Vagina (tissue), 2 donors: ENCODE measurements at regions not wholly inside any gene's neighbourhood (a gene's known extent, or its start where the extent isn't known, plus 50 kb on each side); places are given as distances from the start of the nearest gene placed in this dataset.

ENCODE experiments used
- DNase-seq, 2 donors: peaks; one replicate each; pipeline ENCODE4 v3.0.0-alpha.2; 2017; ENCODE audit errors: extremely low spot score in 2 of 2
- H3K27ac ChIP-seq: fragments of 200-600 bp; sonication (generic); one replicate; pipeline ENCODE4 v1.5.1; 2019
- H3K27me3 ChIP-seq: fragments of 200-600 bp; sonication (generic); one replicate; pipeline ENCODE4 v1.5.1; 2019
- H3K36me3 ChIP-seq, 2 donors: fragments of 200-600 bp; sonication (generic); one replicate each; pipeline ENCODE4 v1.5.1; 2017 to 2019
- H3K4me1 ChIP-seq: fragments of 200-600 bp; sonication (generic); one replicate; pipeline ENCODE4 v1.5.1; 2019
- H3K4me3 ChIP-seq, 2 donors: fragments of 200-600 bp; sonication (generic); 1 replicate in 1 of 2; 2 replicates in 1 of 2; pipeline ENCODE4 v1.5.1; 2016 to 2019
- H3K9me3 ChIP-seq: fragments of 200-600 bp; sonication (generic); one replicate; pipeline ENCODE4 v1.5.1; 2019
- POLR2A ChIP-seq, 2 donors: fragments of 450-650 bp; IDR thresholded peaks; one replicate each; pipeline ENCODE4 v1.6.1; 2017; ENCODE audit warnings: antibody characterized with exemption in 2 of 2, mild to moderate bottlenecking in 2 of 2, moderate library complexity in 2 of 2
- POLR2AphosphoS5 ChIP-seq, 2 donors: sonication (generic); formaldehyde crosslinking; IDR thresholded peaks; one replicate each; pipeline ENCODE4 v1.9.0; 2017; ENCODE audit warnings: antibody characterized with exemption in 2 of 2, mild to moderate bottlenecking in 2 of 2, low read depth in 1 of 2; ENCODE audit not compliant: insufficient read depth in 1 of 2
- intact Hi-C: fragments of 100-400 bp; cut with DNase I; formaldehyde crosslinking; loops from one replicate; pipeline ENCODE4 v1.15.1; 2023
- TF ChIP-seq, protein P1 (sequence below), 3 experiments: fragments of 450-650 bp in 2 of 3; fragments of 200-600 bp in 1 of 3; sonication (generic) in 1 of 3; IDR thresholded peaks; one replicate each; pipeline ENCODE4 v1.5.1; 2017 to 2019; ENCODE audit warnings: antibody characterized with exemption in 3 of 3, mild to moderate bottlenecking in 2 of 3, moderate library complexity in 2 of 3

DNA sequence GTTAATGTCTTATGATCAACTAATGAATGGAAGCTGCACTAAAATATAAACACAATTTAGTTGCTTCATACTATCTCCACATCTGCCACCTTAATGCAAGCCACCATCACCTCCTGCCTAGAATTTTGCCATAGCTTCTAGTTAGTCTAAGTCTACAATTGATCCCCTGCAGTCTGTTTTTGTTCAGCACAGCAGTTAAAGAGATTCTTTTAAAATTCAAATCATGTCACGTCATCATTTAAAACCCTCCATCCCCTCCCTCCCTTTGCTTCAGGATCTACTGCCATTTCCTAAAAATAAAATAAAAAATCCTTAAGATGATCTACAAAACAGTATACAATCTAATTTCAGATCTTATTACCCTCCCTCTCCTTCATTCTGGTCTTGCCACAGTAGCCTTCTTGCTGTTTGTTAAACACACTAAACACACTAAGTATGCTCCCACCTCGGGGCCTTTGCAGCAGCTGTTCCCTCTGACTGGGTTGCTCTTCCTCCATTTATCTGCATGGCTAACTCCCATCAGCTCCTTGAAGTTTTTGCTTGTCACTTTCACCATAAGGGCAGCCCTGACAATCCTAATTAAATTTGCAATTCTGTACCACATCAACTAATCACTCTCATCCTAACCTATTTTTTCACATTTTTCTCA lies 97.0 kb upstream of the FOXP2 start:
- intact Hi-C loops, result no loop called here
- Histone ChIP-seq H3K27ac (no peak overlapping the region), H3K36me3 (no peaks in the 10 kb centered on the region), H3K4me1 (no peaks in the 10 kb centered on the region), H3K9me3 (no peaks in the 10 kb centered on the region), H3K4me3 (no peak overlapping the region), H3K27me3 (no peaks in the 10 kb centered on the region)
- no peak for DNase-seq
- no peak for TF ChIP-seq POLR2AphosphoS5 (IDR thresholded peaks at IDR 0.05; ENCODE audit: insufficient read depth in 1 of 2, low read depth in 1 of 2)
- TF ChIP-seq, protein P1, sequence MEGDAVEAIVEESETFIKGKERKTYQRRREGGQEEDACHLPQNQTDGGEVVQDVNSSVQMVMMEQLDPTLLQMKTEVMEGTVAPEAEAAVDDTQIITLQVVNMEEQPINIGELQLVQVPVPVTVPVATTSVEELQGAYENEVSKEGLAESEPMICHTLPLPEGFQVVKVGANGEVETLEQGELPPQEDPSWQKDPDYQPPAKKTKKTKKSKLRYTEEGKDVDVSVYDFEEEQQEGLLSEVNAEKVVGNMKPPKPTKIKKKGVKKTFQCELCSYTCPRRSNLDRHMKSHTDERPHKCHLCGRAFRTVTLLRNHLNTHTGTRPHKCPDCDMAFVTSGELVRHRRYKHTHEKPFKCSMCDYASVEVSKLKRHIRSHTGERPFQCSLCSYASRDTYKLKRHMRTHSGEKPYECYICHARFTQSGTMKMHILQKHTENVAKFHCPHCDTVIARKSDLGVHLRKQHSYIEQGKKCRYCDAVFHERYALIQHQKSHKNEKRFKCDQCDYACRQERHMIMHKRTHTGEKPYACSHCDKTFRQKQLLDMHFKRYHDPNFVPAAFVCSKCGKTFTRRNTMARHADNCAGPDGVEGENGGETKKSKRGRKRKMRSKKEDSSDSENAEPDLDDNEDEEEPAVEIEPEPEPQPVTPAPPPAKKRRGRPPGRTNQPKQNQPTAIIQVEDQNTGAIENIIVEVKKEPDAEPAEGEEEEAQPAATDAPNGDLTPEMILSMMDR (IDR thresholded peaks at IDR 0.05), result no peak
- no peak for TF ChIP-seq POLR2A (IDR thresholded peaks at IDR 0.05)

DNA sequence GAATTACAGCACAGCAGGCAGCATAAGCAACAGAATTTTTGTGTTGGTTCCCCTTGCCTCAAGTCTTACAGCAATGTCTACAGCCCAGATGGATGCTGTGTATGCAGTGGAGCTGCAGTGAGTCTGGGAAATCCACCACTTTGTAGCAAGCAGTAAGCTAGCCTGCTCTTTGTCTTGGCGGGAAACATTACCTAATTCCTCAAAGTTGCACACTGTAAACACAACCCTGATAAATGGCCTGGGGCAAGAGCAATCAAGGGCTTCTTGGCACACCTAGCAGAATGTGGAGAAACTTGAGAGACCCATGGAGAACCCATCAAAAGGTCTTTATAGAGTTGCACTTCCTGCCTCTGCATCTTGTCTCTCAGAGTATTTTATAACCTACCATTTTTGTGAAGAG lies 102.0 kb upstream of the FOXP2 start:
- Histone ChIP-seq H3K4me3 (no peak overlapping the region), H3K4me1 (no peaks in the 10 kb centered on the region), H3K9me3 (no peaks in the 10 kb centered on the region), H3K27me3 (no peaks in the 10 kb centered on the region), H3K27ac (no peak overlapping the region), H3K36me3 (no peaks in the 10 kb centered on the region)
- DNase-seq, result no peak
- intact Hi-C loops, result no loop called here
- TF ChIP-seq POLR2A (IDR thresholded peaks at IDR 0.05) (no peak), POLR2AphosphoS5 (IDR thresholded peaks at IDR 0.05; ENCODE audit: insufficient read depth in 1 of 2, low read depth in 1 of 2) (no peak)

DNA sequence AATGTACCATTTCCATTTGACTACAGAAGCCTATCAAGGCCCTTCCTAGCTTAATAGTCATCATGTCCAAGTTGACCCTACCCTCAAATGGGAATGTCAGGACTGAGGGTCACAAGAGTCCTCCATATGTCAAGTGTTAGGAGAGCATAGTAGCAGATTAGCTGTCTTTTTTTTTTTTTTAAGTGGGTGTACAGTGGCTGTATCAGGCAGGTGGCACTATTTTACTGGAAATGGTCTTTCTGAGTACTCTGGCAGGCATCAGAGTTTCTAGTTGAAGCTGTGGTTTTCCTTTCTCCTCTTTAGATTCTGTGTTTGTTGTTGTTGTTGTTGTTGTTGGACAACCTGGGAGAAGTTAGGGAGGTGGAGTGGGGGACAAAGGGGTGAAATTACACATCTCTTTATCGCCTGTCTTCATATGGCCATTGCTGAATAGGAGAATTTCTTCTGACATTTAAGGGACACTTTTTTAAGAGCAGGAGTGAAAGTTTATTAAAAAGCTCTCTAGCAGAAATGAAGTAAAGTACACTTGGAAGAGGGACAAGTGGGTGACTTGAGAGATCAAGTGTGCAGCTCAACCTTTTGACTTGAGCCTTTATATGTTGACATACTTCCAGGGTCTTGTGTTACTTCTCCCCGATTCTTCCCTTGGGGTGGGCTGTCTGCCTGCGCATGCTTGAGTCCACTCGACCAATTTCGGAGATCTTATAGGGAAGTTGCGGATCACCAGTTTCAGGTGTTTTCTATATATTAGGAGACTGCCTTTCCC lies 104.1 kb upstream of the FOXP2 start:
- DNase-seq, result no peak
- Histone ChIP-seq H3K27me3 (no peaks in the 10 kb centered on the region), H3K9me3 (no peaks in the 10 kb centered on the region), H3K36me3 (no peaks in the 10 kb centered on the region), H3K4me1 (no peaks in the 10 kb centered on the region), H3K27ac (no peak overlapping the region), H3K4me3 (no peak overlapping the region)
- intact Hi-C loops, result no loop called here
- TF ChIP-seq POLR2A (IDR thresholded peaks at IDR 0.05) (no peak), POLR2AphosphoS5 (IDR thresholded peaks at IDR 0.05; ENCODE audit: insufficient read depth in 1 of 2, low read depth in 1 of 2) (no peak)
- TF ChIP-seq, protein P1 (IDR thresholded peaks at IDR 0.05), result no peak

DNA sequence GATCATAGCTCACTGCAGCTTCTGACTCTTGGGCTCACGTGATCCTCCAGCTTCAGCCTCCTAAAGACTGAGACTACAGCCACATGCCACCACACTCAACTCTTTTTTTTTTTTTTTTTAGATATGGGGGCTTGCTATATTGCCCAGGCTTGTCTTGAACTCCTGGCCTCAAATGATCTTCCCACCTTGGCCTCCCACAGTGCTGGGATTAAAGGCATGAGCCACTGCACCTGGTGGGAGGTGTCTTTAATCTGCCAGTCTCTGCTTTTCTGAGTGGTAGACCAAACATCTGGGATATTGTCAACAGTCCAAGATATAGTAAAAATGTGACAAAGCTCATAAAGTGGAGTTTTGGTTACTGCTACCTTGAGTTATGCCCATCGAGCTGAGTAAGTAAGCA lies 104.9 kb upstream of the FOXP2 start:
- no peak for TF ChIP-seq POLR2AphosphoS5 (IDR thresholded peaks at IDR 0.05; ENCODE audit: insufficient read depth in 1 of 2, low read depth in 1 of 2)
- intact Hi-C loops, result no loop called here
- Histone ChIP-seq H3K4me1 (no peaks in the 10 kb centered on the region), H3K4me3 (no peak overlapping the region), H3K27me3 (no peaks in the 10 kb centered on the region), H3K27ac (no peak overlapping the region), H3K9me3 (no peaks in the 10 kb centered on the region), H3K36me3 (no peaks in the 10 kb centered on the region)
- no peak for DNase-seq

DNA sequence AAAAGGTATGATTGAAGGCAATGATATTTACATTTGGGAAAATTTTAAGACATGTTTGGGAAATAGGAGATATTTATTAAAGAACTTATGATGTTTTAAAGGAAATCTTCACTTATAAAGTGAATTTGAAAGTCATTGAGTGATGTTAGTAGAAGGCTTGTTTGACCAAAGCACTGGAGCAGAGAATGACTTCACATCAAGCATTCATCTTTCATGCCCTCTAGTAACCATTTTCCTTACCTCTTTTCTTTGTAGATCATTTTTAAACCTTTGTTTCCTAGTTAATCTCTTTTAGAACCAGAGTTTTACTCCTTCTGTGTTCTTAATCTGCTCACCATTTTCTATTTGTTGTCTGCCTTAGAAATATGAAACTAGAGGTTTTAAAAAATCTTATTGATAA lies 111.3 kb upstream of the FOXP2 start:
- Histone ChIP-seq H3K9me3 (no peaks in the 10 kb centered on the region), H3K4me3 (no peak overlapping the region), H3K4me1 (no peaks in the 10 kb centered on the region), H3K27ac (no peak overlapping the region), H3K27me3 (no peaks in the 10 kb centered on the region), H3K36me3 (no peaks in the 10 kb centered on the region)
- intact Hi-C loops, result no loop called here
- TF ChIP-seq POLR2A (IDR thresholded peaks at IDR 0.05), result no peak
- TF ChIP-seq, protein P1 (IDR thresholded peaks at IDR 0.05), result no peak
- no peak for TF ChIP-seq POLR2AphosphoS5 (IDR thresholded peaks at IDR 0.05; ENCODE audit: insufficient read depth in 1 of 2, low read depth in 1 of 2)
- DNase-seq, result no peak

DNA sequence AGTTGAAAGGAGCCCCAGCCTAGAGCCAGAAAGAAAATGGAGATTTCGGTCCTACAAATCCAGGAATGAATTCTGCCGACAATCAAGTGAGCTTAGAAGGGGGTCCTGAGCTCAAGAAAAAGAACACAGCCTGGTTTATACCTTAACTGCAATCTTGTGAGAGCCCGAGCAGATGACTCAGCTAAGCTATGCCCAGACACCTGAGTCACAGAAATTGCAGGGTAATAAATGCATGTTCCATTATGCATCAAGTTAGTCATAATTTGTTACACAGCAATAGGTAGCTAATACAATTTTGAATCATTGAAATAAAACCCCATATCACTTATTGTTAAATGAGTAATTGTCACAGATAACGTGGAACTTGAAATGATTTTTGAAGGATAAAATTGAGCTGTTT lies 111.8 kb upstream of the FOXP2 start:
- Histone ChIP-seq H3K36me3 (no peaks in the 10 kb centered on the region), H3K27me3 (no peaks in the 10 kb centered on the region), H3K4me1 (no peaks in the 10 kb centered on the region), H3K27ac (no peak overlapping the region), H3K4me3 (no peak overlapping the region), H3K9me3 (no peaks in the 10 kb centered on the region)
- intact Hi-C loops, result no loop called here
- TF ChIP-seq POLR2AphosphoS5 (IDR thresholded peaks at IDR 0.05; ENCODE audit: insufficient read depth in 1 of 2, low read depth in 1 of 2) (no peak), POLR2A (IDR thresholded peaks at IDR 0.05) (no peak)
- TF ChIP-seq, protein P1 (IDR thresholded peaks at IDR 0.05), result no peak
- no peak for DNase-seq
